Hepatocyte (in vitro differentiated cells): ENCODE measurements at regions not wholly inside any gene's neighbourhood (a gene's known extent, or its start where the extent isn't known, plus 50 kb on each side); places are given as distances from the start of the nearest gene placed in this dataset.

Experiments used
- EZH2 ChIP-seq: fragments of 200-600 bp; sonication (generic); IDR thresholded peaks from 2 replicates; pipeline ENCODE4 v1.6.1; 2016; ENCODE audit warnings: antibody characterized with exemption, mild to moderate bottlenecking, borderline replicate concordance
- EZH2phosphoT487 ChIP-seq: fragments of 200-600 bp; sonication (generic); IDR thresholded peaks from one replicate; pipeline ENCODE4 v1.6.1; 2018; ENCODE audit warnings: antibody characterized with exemption, mild to moderate bottlenecking, low read depth, moderate library complexity; ENCODE audit not compliant: unreplicated experiment, severe bottlenecking
- TF ChIP-seq, protein P1 (sequence below): fragments of 200-600 bp; sonication (generic); IDR thresholded peaks from 2 replicates; pipeline ENCODE4 v1.5.1; 2016; ENCODE audit warnings: antibody characterized with exemption, mild to moderate bottlenecking; ENCODE audit not compliant: poor library complexity

DNA sequence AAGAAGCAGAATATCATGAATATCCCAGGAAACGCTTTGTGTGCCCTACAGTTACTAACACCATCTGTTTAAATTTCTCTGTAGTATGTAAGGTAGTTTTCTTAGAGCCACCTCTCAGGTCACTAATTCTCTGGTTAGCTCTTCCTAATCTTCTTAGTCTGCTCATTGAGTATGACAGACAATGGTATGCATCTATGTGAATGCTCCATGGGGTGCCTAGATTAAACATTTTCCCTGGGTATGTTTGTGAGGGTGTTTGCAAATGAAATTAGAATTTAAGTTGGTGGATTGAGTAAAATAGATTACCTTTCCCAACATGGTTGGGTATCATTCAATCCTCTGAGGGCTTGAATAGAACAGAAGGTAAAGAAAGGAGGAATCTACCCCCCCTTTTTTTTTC, 233.0 kb downstream of the PCDH18 start:
- TF ChIP-seq EZH2: no peak
- TF ChIP-seq, protein P1, sequence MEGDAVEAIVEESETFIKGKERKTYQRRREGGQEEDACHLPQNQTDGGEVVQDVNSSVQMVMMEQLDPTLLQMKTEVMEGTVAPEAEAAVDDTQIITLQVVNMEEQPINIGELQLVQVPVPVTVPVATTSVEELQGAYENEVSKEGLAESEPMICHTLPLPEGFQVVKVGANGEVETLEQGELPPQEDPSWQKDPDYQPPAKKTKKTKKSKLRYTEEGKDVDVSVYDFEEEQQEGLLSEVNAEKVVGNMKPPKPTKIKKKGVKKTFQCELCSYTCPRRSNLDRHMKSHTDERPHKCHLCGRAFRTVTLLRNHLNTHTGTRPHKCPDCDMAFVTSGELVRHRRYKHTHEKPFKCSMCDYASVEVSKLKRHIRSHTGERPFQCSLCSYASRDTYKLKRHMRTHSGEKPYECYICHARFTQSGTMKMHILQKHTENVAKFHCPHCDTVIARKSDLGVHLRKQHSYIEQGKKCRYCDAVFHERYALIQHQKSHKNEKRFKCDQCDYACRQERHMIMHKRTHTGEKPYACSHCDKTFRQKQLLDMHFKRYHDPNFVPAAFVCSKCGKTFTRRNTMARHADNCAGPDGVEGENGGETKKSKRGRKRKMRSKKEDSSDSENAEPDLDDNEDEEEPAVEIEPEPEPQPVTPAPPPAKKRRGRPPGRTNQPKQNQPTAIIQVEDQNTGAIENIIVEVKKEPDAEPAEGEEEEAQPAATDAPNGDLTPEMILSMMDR: no peak
- no peak for TF ChIP-seq EZH2phosphoT487
